Activated naive CD4-positive, alpha-beta T cell treated with anti-CD3 and anti-CD28 coated beads, Interleukin-2, amount 50 U/mL, for 72 hours (primary cell): ENCODE measurements at regions not wholly inside any gene's neighbourhood (a gene's known extent, or its start where the extent isn't known, plus 50 kb on each side); places are given as distances from the start of the nearest gene placed in this dataset.

Experiments
- ATAC-seq, 2 donors: fragments of 150-1000 bp; cut with Tn5 transposase; 2 replicates each; pipeline ENCODE4 v1.10.0; 2021; ENCODE audit warnings: mild to moderate bottlenecking in 2 of 2, moderate library complexity in 2 of 2
- DNase-seq, 2 donors: peaks; one replicate each; pipeline ENCODE4 v3.0.0; 2021 to 2022; ENCODE audit warnings: low spot score in 2 of 2
- H3K27ac Mint-ChIP-seq, 2 donors: one replicate each; pipeline ENCODE4 v1.8.0; 2022; ENCODE audit warnings: mild to moderate bottlenecking in 2 of 2, mixed read lengths in 2 of 2
- H3K36me3 Mint-ChIP-seq, 2 donors: one replicate each; pipeline ENCODE4 v1.8.0; 2022; ENCODE audit warnings: mixed read lengths in 2 of 2
- H3K9me3 Mint-ChIP-seq, 2 donors: one replicate each; pipeline ENCODE4 v1.8.0; 2022; ENCODE audit warnings: mixed read lengths in 2 of 2

DNA sequence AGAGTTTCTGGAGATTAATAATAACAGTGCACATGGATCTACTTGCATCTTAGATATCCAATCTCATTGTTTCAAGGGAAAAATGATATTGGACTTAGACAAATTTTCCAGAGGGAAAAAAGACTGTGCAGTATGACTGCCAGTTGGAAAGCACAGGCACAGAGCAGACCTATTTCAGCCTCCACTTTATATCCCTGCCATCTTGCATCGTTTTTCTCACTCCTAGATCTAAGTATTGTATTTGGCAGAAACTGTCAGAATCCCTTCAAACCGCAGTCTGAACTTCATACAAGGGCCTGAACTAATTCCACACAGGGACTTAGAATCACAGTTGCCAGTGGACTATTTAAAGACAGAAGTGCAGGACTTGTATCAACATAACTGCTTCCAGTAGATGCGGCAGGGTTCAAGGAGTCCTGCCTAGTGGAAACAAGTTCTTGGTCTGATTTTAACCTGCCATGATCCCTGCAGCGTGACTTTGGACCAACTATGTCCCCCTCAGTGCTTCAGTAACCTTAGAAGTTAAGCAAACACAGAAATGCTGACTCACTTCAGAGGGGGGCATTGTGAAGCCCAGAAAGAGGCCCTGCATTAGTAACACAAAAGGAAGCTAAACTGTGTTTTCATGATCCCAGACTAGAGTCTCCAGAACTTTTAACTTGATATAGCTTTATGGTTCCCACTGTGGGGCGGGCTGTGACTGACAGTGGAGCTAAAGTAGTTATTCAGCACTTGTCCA, 95.7 kb upstream of the PALS2 start:
- no peaks in the 10 kb centered on the region for H3K9me3 Mint-ChIP-seq
- no peaks in the 10 kb centered on the region for H3K36me3 Mint-ChIP-seq
- H3K27ac Mint-ChIP-seq = no peak overlapping the region

GRCh38 chr7:24478137-24478655, 95.1 kb upstream of the PALS2 start:
- ATAC-seq (no peak), DNase-seq (no peak)
- no peak overlapping the region for H3K27ac Mint-ChIP-seq
- no peaks in the 10 kb centered on the region for H3K36me3 Mint-ChIP-seq
- no peaks in the 10 kb centered on the region for H3K9me3 Mint-ChIP-seq

More for the DNA sequence above, 95.7 kb upstream of the PALS2 start:
- DNase-seq (no peak), ATAC-seq (no peak)

GRCh38 chr7:24480501-24480900, 92.8 kb upstream of the PALS2 start:
- no peaks in the 10 kb centered on the region for H3K36me3 Mint-ChIP-seq
- no peaks in the 10 kb centered on the region for H3K9me3 Mint-ChIP-seq
- H3K27ac Mint-ChIP-seq = no peak overlapping the region
- no peak for ATAC-seq
- no peak for DNase-seq

- no peak for DNase-seq
- no peak for ATAC-seq
- Mint-ChIP-seq H3K27ac (no peak overlapping the region), H3K9me3 (no peaks in the 10 kb centered on the region), H3K36me3 (no peaks in the 10 kb centered on the region)
Measured at GRCh38 chr7:24483804-24484203, 89.4 kb upstream of the PALS2 start.

DNA sequence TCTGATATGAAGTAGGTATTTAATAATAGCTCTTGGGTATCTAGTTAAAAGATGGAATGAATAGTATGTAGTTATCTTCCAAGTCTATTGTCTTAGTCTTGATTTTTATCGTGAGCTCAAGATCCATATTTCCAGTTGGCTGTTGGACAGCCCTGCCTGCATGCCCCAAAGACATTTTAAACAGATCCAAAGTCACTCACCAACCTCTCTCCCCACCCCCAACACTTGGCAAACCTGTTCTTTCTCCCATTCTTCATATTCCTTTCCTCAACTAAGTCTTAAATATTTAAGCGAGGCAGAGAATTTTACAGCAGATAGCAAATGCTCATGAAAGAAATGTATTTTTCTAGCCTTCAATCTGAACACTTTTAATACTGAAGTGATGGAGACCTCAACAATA, 80.7 kb upstream of the PALS2 start:
- ATAC-seq (no peak), DNase-seq (no peak)
- no peaks in the 10 kb centered on the region for H3K9me3 Mint-ChIP-seq
- no peak overlapping the region for H3K27ac Mint-ChIP-seq
- H3K36me3 Mint-ChIP-seq = no peaks in the 10 kb centered on the region

DNA sequence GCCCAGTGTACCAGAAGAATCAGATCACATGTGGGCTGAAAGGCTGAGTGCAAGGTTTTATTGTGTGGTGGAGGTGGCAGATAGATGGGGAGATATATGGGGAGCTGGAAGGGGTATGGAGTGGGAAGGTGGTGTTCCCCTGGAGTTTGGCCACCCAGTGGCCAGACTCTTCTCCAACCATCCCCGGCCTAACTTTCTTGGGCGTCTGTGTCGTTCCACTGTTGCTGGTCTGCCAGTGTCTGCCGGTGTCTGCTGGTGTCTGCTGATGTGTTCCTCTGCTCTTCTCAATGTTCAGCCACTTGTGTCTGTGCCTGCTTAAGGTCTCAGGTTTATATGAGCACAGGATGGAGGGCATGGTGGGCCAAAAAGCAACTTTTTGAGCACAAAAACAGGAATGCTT, 78.4 kb upstream of the PALS2 start:
- ATAC-seq (no peak), DNase-seq (no peak)
- Mint-ChIP-seq H3K27ac (no peak overlapping the region), H3K9me3 (no peaks in the 10 kb centered on the region), H3K36me3 (no peaks in the 10 kb centered on the region)

DNA sequence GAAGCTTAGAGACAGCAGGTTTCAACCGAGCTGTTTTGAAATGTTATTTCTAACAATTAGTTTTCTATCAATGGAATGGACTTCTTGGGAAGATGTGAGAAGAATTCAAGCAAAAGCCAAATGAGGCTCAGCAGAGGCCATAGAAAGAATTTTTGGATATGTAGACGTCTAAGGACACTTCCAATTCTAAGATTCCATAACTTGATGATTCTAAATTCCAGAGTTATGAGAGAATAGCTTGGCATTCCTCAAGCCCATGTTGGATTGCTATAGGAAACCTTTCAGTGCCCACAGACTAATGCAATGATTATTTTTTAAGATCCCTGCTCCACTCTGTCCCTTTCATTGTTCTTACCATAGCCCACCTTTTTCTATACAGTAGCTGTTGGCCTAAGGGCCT, 77.2 kb upstream of the PALS2 start:
- DNase-seq (no peak), ATAC-seq (no peak)
- no peaks in the 10 kb centered on the region for H3K36me3 Mint-ChIP-seq
- H3K27ac Mint-ChIP-seq = no peak overlapping the region
- H3K9me3 Mint-ChIP-seq = no peaks in the 10 kb centered on the region

- no peak for ATAC-seq
- Mint-ChIP-seq H3K36me3 (no peaks in the 10 kb centered on the region), H3K27ac (no peak overlapping the region), H3K9me3 (no peaks in the 10 kb centered on the region)
- DNase-seq = no peak
Measured at GRCh38 chr7:24498439-24498838, 74.8 kb upstream of the PALS2 start.

DNA sequence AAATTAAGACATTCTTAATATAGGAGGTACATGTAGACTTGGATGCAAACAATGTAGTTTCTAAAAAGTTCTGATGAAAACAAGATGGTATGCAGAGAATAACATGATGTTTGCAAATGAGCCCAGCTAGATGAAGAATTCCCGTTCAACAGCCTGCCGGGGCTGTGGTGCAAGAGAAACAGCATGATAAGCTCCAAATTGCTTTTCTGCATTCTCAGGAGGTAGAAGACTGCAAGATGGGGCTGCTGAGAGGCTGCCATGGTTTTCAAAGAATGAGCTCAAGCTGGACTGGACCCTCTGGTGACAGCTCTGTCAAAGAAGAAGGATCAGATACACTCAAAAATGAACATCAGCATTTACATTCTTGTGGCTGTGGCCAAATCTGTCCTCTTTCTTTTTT, 73.4 kb upstream of the PALS2 start:
- ATAC-seq = no peak
- no peak for DNase-seq
- H3K27ac Mint-ChIP-seq = no peak overlapping the region
- no peaks in the 10 kb centered on the region for H3K36me3 Mint-ChIP-seq
- H3K9me3 Mint-ChIP-seq = no peaks in the 10 kb centered on the region

GRCh38 chr7:24500599-24500998, 72.7 kb upstream of the PALS2 start:
- ATAC-seq (no peak), DNase-seq (no peak)
- Mint-ChIP-seq H3K36me3 (no peaks in the 10 kb centered on the region), H3K27ac (no peak overlapping the region), H3K9me3 (no peaks in the 10 kb centered on the region)

DNA sequence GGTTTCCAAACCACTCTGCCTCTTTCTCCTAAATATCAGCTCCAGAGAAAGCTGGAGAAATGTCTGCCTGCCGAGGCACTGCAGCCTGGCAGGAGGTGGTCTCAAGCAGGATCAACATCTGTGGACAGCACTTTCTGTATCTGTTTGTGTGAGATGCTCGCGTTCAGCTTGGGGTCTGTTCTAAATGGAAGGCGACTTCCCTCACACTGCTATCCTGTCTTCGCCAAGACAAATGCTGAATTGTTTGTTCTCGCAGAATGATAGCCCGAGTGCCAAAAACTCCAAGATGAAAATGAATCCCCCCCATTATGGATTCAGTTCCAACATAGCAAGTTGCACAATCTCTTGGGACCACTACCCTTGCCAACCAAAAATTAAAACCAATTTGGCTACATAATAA, 72.2 kb upstream of the PALS2 start:
- no peak overlapping the region for H3K27ac Mint-ChIP-seq

DNA sequence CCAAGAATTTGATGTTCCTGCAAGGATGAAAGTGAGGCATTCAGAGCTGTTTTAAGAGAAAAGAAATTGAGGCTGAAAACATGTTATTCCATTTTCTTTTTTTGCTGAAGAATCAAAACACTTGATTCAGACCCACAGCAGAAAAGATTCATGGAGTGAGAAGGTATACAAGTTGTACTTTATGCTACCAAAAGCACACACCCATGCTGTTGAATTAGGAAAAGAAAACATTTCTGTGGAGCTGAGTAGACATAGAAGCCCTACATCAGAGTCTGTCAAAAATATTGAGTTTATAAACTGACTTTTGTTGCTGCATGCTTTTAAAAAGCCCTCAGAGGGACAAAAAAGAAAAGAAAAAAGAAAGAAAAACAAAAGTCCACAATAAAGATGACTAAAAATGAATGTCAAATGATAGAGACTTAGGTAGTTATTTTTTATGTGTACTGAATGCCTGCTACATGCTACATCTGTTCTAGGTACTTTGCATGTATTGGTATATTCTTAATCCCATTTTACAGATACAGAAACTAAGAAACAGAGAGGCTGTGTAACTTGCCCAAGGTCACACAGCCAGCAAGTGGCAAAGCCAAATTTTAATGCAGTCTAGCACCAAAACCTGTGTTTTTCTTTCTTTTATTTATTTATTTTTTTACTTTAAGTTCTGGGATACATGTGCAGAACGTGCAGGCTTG, 71.7 kb upstream of the PALS2 start:
- no peak for ATAC-seq
- H3K36me3 Mint-ChIP-seq = no peaks in the 10 kb centered on the region
- H3K9me3 Mint-ChIP-seq = no peaks in the 10 kb centered on the region
- no peak for DNase-seq
- no peak overlapping the region for H3K27ac Mint-ChIP-seq

More for the DNA sequence above, 72.2 kb upstream of the PALS2 start:
- ATAC-seq (no peak), DNase-seq (no peak)
- Mint-ChIP-seq H3K9me3 (no peaks in the 10 kb centered on the region), H3K36me3 (no peaks in the 10 kb centered on the region)

DNA sequence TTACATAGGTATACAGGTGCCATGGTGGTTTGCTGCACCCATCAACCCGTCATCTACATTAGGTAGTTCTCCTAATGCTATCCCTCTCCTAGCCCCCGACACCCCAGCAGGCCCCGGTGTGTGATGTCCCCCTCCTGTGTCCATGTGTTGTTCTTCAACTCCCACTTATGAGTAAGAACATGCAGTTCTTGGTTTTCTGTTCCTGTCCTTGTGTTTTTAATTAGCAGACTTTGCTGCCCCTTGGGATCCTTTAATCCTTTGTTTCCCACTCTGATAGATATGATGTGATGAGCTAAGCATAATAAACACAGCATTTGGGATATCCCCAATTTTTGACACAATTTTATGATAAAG, 71.1 kb upstream of the PALS2 start:
- no peak for DNase-seq
- ATAC-seq = no peak
- Mint-ChIP-seq H3K36me3 (no peaks in the 10 kb centered on the region), H3K27ac (no peak overlapping the region), H3K9me3 (no peaks in the 10 kb centered on the region)

DNA sequence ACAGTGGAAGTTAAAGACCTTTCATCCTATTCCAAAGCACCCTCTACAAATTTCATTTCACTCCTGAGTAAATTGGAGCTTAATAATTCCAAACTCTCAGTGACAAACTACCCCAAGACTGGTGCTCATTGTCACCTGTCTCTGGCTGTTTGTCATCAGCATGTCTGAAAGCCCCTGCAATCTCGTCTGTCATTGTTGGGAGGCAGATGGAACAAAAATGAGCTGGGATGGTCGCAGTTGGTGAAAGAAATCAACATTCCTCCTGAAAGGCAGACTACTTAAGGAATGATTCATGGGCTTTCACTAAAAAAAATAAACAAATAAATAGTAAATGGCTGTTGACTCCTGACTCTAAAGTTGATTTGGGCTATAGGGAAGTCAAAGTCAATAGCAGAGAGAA, 69.7 kb upstream of the PALS2 start:
- no peaks in the 10 kb centered on the region for H3K36me3 Mint-ChIP-seq
- no peak overlapping the region for H3K27ac Mint-ChIP-seq
- ATAC-seq (no peak), DNase-seq (no peak)
- no peaks in the 10 kb centered on the region for H3K9me3 Mint-ChIP-seq

GRCh38 chr7:24504040-24504439, 69.2 kb upstream of the PALS2 start:
- Mint-ChIP-seq H3K9me3 (no peaks in the 10 kb centered on the region), H3K27ac (no peak overlapping the region)
- no peak for DNase-seq

DNA sequence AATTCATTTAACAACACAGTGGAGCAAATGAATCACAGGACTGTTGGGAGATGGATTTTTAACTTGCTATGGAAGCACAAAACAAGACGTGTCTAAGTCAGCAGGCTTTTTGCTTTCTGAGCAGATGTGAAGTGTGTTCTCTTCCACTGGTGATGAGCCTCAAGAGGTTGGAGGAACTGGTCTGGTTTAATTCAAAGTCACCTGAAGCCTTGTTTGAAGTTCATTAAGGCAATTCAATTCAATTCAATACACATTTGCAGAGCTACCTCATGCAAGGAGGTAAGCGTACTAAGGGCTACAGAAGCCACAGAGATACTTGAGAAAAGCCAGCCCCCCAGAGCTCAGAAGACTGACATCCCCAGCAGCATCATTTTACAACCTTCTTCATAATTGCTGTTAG, 68.4 kb upstream of the PALS2 start:
- no peak overlapping the region for H3K27ac Mint-ChIP-seq
- no peaks in the 10 kb centered on the region for H3K9me3 Mint-ChIP-seq
- ATAC-seq (no peak), DNase-seq (no peak)
- H3K36me3 Mint-ChIP-seq = no peaks in the 10 kb centered on the region

More at GRCh38 chr7:24504040-24504439, 69.2 kb upstream of the PALS2 start:
- H3K36me3 Mint-ChIP-seq = no peaks in the 10 kb centered on the region
- ATAC-seq = no peak

DNA sequence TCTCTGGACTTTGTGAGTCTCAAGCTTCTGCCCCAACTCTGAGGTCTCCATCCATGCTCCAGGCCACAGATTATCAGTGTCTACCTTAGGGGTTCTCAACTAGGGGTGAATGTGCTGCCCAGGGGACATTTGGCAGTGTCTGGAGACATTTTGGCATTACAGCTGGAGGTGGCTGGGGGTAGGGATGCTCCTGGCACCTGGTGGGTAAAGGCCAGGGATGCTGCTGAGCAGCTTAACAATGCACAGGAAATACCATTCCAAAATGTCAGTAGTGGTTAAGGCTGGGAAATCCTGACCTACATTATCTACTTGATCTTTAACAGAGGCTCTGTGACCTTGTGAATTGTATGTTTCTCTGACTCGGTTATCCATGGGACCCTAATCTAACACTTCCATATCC, 67.3 kb upstream of the PALS2 start:
- no peaks in the 10 kb centered on the region for H3K36me3 Mint-ChIP-seq
- no peak overlapping the region for H3K27ac Mint-ChIP-seq
- no peak for ATAC-seq
- H3K9me3 Mint-ChIP-seq = no peaks in the 10 kb centered on the region
- no peak for DNase-seq

DNA sequence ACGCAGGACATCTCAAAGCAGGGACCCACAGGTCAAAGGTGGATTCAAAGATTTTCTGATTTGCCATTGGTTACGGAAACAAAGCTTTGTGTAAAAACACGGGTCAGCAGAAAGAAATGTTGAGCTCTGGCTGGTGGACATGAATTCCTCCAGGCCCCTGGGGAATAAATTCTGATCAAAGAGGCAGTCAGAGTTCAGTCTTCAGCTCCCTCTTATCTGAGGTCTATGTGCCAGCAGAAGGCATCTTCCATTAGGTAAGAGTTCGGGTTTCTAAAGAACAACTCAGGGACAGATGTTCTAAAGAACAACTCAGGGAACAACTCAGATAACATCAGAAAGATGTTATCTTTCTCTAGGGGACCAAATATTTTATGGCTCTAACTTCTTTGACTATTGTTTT, 64.9 kb upstream of the PALS2 start:
- ATAC-seq = no peak
- DNase-seq = no peak
- Mint-ChIP-seq H3K27ac (no peak overlapping the region), H3K36me3 (no peaks in the 10 kb centered on the region), H3K9me3 (no peaks in the 10 kb centered on the region)
